Suprapubic skin (tissue), 4 donors: ENCODE measurements at regions not wholly inside any gene's neighbourhood (a gene's known extent, or its start where the extent isn't known, plus 50 kb on each side); places are given as distances from the start of the nearest gene placed in this dataset.

Experiments
- DNase-seq, 2 donors: peaks; one replicate each; pipeline ENCODE4 v3.0.0-alpha.2; 2019; ENCODE audit warnings: low spot score in 2 of 2
- H3K27ac ChIP-seq: fragments of 200-600 bp; sonication (generic); one replicate; pipeline ENCODE4 v1.5.1; 2019
- H3K27me3 ChIP-seq: fragments of 200-600 bp; sonication (generic); one replicate; pipeline ENCODE4 v1.5.1; 2019
- H3K36me3 ChIP-seq: fragments of 200-600 bp; sonication (generic); one replicate; pipeline ENCODE4 v1.5.1; 2019
- H3K4me1 ChIP-seq: fragments of 200-600 bp; sonication (generic); one replicate; pipeline ENCODE4 v1.5.1; 2019
- H3K4me3 ChIP-seq: fragments of 200-600 bp; sonication (generic); one replicate; pipeline ENCODE4 v1.5.1; 2019; ENCODE audit warnings: mild to moderate bottlenecking
- H3K9me3 ChIP-seq: fragments of 200-600 bp; sonication (generic); one replicate; pipeline ENCODE4 v1.5.1; 2019
- EP300 ChIP-seq: sonication (generic); formaldehyde crosslinking; IDR thresholded peaks from one replicate; pipeline ENCODE4 v1.6.1; 2017; ENCODE audit warnings: antibody characterized with exemption
- POLR2A ChIP-seq, 2 donors: fragments of 450-650 bp; IDR thresholded peaks; one replicate each; pipeline ENCODE4 v1.6.1; 2017; ENCODE audit warnings: antibody characterized with exemption in 2 of 2, mild to moderate bottlenecking in 2 of 2, moderate library complexity in 2 of 2
- POLR2AphosphoS5 ChIP-seq, 3 donors: sonication (generic); formaldehyde crosslinking; IDR thresholded peaks; one replicate each; pipeline ENCODE4 v1.6.1; 2017; ENCODE audit warnings: antibody characterized with exemption in 3 of 3
- WGBS: methylation state at CpG from one replicate; pipeline ENCODE4 v1.1.5; 2018; 5-methylcytosine and 5-hydroxymethylcytosine counted together
- TF ChIP-seq, protein P1 (sequence below), 2 donors: fragments of 200-600 bp in 1 of 2; fragments of 450-650 bp in 1 of 2; sonication (generic) in 1 of 2; IDR thresholded peaks; one replicate each; pipeline ENCODE4 v1.5.1; 2016 to 2019; ENCODE audit warnings: antibody characterized with exemption in 2 of 2, mild to moderate bottlenecking in 1 of 2, moderate library complexity in 1 of 2

DNA sequence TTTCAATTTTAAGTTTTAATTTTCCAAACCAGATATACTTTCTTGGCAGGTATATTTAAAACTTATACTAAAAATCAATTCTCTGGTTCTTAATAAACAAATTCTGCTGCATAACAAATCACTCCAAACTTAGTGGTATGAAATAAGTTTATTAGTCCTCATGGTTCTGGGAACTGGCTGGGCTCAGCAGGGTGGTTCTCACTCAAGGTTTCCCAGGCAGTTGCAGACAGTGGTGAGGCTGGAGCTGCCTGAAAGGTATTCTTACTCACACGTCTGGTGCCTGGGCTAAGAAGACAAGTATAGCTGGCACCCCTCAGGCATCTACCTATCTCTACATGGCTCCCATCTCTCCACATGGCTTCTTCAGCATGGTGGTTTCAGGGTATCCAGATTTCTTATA, 308.2 kb upstream of the CCDC196 start:
- Histone ChIP-seq H3K4me3 (no peak overlapping the region), H3K4me1 (no peaks in the 10 kb centered on the region), H3K36me3 (no peaks in the 10 kb centered on the region), H3K9me3 (no peaks in the 10 kb centered on the region), H3K27ac (no peak overlapping the region), H3K27me3 (no peaks in the 10 kb centered on the region)
- no peak for TF ChIP-seq POLR2AphosphoS5 (IDR thresholded peaks at IDR 0.05)
- no peak for TF ChIP-seq POLR2A (IDR thresholded peaks at IDR 0.05)
- TF ChIP-seq, protein P1, sequence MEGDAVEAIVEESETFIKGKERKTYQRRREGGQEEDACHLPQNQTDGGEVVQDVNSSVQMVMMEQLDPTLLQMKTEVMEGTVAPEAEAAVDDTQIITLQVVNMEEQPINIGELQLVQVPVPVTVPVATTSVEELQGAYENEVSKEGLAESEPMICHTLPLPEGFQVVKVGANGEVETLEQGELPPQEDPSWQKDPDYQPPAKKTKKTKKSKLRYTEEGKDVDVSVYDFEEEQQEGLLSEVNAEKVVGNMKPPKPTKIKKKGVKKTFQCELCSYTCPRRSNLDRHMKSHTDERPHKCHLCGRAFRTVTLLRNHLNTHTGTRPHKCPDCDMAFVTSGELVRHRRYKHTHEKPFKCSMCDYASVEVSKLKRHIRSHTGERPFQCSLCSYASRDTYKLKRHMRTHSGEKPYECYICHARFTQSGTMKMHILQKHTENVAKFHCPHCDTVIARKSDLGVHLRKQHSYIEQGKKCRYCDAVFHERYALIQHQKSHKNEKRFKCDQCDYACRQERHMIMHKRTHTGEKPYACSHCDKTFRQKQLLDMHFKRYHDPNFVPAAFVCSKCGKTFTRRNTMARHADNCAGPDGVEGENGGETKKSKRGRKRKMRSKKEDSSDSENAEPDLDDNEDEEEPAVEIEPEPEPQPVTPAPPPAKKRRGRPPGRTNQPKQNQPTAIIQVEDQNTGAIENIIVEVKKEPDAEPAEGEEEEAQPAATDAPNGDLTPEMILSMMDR (IDR thresholded peaks at IDR 0.05) = no peak
- no peak for TF ChIP-seq EP300
- 67% methylated on average over 1 of the region's 1 CpG for WGBS
- DNase-seq = no peak

DNA sequence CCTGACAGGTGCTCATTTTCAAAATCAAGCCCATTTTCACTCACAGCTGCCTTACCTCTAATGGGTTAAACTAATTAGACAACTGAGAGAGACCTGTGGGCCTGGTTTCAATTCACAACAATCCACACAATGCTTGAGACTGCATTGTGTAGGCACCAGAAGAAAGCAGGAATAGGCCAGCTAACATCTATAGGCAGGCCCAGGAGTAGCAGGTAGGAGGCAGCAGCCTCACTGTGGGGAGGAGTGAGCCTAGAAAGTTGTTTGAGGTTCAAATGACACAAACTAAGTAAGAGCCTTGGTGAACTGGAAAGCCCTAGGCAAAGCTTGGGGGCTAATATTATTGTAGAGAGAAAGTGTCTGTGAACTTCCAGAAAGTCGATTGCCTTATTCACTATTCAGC, 289.5 kb upstream of the CCDC196 start:
- H3K27me3 ChIP-seq = no peaks in the 10 kb centered on the region
- no peak overlapping the region for H3K4me3 ChIP-seq
- no peaks in the 10 kb centered on the region for H3K4me1 ChIP-seq
- no peaks in the 10 kb centered on the region for H3K36me3 ChIP-seq
- DNase-seq = no peak
- no peak overlapping the region for H3K27ac ChIP-seq
- H3K9me3 ChIP-seq = no peaks in the 10 kb centered on the region
- TF ChIP-seq, protein P1 (IDR thresholded peaks at IDR 0.05) = no peak
- no peak for TF ChIP-seq POLR2AphosphoS5 (IDR thresholded peaks at IDR 0.05)
- TF ChIP-seq POLR2A (IDR thresholded peaks at IDR 0.05) = no peak
- no peak for TF ChIP-seq EP300
- 83% methylated on average over 1 of the region's 1 CpG for WGBS

DNA sequence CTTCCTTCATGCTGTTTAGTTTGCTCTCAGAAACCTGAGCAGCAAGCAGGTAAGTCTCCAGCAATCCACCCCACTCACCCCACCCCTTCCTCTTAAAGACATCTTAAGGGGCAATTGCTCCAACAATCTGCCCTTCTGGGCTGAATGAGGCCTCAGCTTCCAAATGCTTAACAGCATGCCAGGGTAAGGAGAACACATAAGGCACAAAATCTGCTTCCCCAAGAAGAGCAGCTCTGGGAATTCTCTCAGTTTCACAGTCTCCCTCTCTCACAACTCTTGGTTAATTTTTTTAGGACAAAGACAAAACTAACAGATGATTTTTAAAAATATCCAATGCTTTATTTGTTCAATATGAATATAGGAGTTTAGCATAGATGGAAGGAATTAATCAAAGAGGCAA, 288.9 kb upstream of the CCDC196 start:
- TF ChIP-seq POLR2A (IDR thresholded peaks at IDR 0.05) = no peak
- TF ChIP-seq, protein P1 (IDR thresholded peaks at IDR 0.05) = no peak
- no peak overlapping the region for H3K27ac ChIP-seq

DNA sequence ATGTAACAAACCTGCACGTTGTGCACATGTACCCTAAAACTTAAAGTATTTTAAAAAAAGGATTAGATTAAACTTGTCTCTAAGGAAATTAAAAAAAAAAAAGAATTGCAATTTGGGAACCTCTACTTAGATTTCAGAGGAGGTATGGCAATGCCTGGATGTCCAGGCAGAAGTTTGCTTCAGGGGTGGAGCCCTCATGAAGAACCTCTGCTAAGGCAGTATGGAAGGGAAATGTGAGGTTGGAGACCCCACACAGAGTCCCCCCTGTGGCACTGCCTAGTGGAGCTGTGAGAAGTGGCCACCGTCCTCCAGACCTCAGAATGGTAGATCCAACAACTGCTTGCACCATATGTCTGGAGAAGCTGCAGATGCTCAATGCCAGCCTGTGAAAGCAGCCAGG, 279.6 kb upstream of the CCDC196 start:
- 95% methylated on average over 2 of the region's 2 CpGs for WGBS
- Histone ChIP-seq H3K27me3 (no peaks in the 10 kb centered on the region), H3K27ac (no peak overlapping the region), H3K4me3 (no peak overlapping the region), H3K4me1 (no peaks in the 10 kb centered on the region), H3K36me3 (no peaks in the 10 kb centered on the region), H3K9me3 (peaks cover 12% of the 10 kb centered on the region)
- DNase-seq = no peak
- TF ChIP-seq, protein P1 (IDR thresholded peaks at IDR 0.05) = no peak
- TF ChIP-seq POLR2A (IDR thresholded peaks at IDR 0.05) (no peak), POLR2AphosphoS5 (IDR thresholded peaks at IDR 0.05) (no peak), EP300 (no peak)

More for the DNA sequence above, 288.9 kb upstream of the CCDC196 start:
- H3K4me3 ChIP-seq = no peak overlapping the region
- H3K27me3 ChIP-seq = no peaks in the 10 kb centered on the region
- no peaks in the 10 kb centered on the region for H3K9me3 ChIP-seq
- no peak for DNase-seq
- H3K4me1 ChIP-seq = no peaks in the 10 kb centered on the region
- H3K36me3 ChIP-seq = no peaks in the 10 kb centered on the region

DNA sequence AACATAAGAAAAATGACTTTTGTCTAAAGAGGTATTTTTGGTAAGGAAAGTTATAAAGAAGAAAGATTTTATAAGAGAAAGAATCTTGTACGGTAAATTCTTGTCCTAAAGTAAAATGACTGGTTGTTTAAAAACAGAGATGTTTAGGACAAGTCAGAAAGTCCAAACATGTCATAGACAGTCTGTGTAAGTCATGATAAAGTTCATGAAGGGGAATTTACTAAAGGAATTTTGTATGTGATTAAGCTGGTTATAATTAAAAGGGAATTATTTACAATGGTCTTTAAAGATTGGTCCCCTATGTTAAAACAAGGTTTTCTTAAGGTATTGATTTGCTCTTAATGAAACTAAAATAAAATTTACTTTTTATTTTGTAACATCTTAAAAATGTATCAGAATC, 269.4 kb upstream of the CCDC196 start:
- Histone ChIP-seq H3K9me3 (peaks cover 14% of the 10 kb centered on the region), H3K4me3 (no peak overlapping the region), H3K4me1 (no peaks in the 10 kb centered on the region), H3K27ac (no peak overlapping the region), H3K36me3 (no peaks in the 10 kb centered on the region), H3K27me3 (no peaks in the 10 kb centered on the region)
- TF ChIP-seq POLR2A (IDR thresholded peaks at IDR 0.05) = no peak
- TF ChIP-seq EP300 = no peak
- no peak for TF ChIP-seq POLR2AphosphoS5 (IDR thresholded peaks at IDR 0.05)
- TF ChIP-seq, protein P1 (IDR thresholded peaks at IDR 0.05) = no peak
- 95% methylated on average over 1 of the region's 1 CpG for WGBS
- no peak for DNase-seq
